Spleen (tissue), 7 donors: ENCODE measurements at regions not wholly inside any gene's neighbourhood (a gene's known extent, or its start where the extent isn't known, plus 50 kb on each side); places are given as distances from the start of the nearest gene placed in this dataset.

ENCODE experiments used
- CTCF ChIP-seq, 11 experiments: fragments of 200-600 bp in 7 of 11; fragments of 450-650 bp in 4 of 11; sonication (generic) in 4 of 11; IDR thresholded peaks in 8 of 11; conservative IDR thresholded peaks in 3 of 11; 1 replicate in 7 of 11; 2 replicates in 4 of 11; pipeline versions ENCODE4 v1.4.0 to v1.8.0; 2016 to 2021; ENCODE audit warnings: antibody characterized with exemption in 11 of 11, inconsistent platforms in 4 of 11, mild to moderate bottlenecking in 1 of 11
- POLR2A ChIP-seq, 3 donors: fragments of 450-650 bp; IDR thresholded peaks; one replicate each; pipeline ENCODE4 v1.5.1; 2017; ENCODE audit warnings: antibody characterized with exemption in 3 of 3, mild to moderate bottlenecking in 1 of 3
- POLR2AphosphoS5 ChIP-seq, 3 donors: sonication (generic); formaldehyde crosslinking; IDR thresholded peaks; one replicate each; pipeline ENCODE4 v1.5.1; 2017; ENCODE audit warnings: antibody characterized with exemption in 3 of 3
- donor health status: DM: no; HTN: no; CAD: no; lungs with moderate emphysema.
- donor health status: DM: no; HTN: no; CAD: no.
- donor health status: DM: no; HTN: no; CAD: no.

- TF ChIP-seq CTCF (IDR thresholded peaks at IDR 0.05 in 8 of 11, conservative IDR thresholded peaks at IDR 0.05 in 3 of 11) (no peak), POLR2A (IDR thresholded peaks at IDR 0.05) (no peak), POLR2AphosphoS5 (IDR thresholded peaks at IDR 0.05) (no peak)
Observed at GRCh38 chr18:64614446-64614845, 465.6 kb upstream of the LINC00305 start.
